ENCODE measurements at regions not wholly inside any gene's neighbourhood (a gene's known extent, or its start where the extent isn't known, plus 50 kb on each side); places are given as distances from the start of the nearest gene placed in this dataset.

DNA sequence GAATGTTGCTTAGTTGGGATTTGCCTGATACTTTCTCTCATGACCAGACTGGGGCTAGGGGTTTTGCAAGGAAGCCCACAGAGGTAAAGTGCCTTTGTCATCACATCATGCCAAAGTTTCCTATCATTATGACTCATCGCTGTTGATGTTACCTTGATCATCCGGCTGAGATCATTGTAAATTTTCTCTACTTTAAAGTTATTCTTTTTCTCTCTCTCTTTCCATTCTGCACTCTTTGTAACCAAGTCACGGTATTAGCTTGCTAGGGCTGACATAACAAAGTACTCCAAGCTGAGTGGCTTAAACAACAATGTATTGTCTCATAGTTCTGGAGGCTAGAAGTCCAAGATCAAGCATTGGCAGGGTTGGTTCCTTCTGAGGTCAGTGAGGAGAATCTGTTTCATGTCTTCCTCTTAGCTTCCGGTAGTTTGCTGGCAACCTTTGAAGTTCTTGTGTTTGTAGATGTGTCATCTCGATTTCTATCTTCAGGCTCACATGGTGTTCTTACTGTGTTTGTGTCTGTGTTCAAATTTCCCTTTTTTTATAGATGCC, 113.0 kb downstream of the DTHD1 start:
- Histone ChIP-seq H3K9me3 (no peaks in the 10 kb centered on the region), H3K36me3 (no peaks in the 10 kb centered on the region), H3K27me3 (no peaks in the 10 kb centered on the region), H3K27ac (no peak overlapping the region), H3K4me3 (replicated peaks in 1 of 3) (no peak overlapping the region), H3K4me1 (no peaks in the 10 kb centered on the region)
- intact Hi-C loops (cut with DNase I): no loop called here
- no peak for DNase-seq
- WGBS, 2 donors: 81 to 83% methylated on average over 5 of the region's 5 CpGs
- no peak for TF ChIP-seq POLR2A (IDR thresholded peaks at IDR 0.05)
- TF ChIP-seq, protein P1, sequence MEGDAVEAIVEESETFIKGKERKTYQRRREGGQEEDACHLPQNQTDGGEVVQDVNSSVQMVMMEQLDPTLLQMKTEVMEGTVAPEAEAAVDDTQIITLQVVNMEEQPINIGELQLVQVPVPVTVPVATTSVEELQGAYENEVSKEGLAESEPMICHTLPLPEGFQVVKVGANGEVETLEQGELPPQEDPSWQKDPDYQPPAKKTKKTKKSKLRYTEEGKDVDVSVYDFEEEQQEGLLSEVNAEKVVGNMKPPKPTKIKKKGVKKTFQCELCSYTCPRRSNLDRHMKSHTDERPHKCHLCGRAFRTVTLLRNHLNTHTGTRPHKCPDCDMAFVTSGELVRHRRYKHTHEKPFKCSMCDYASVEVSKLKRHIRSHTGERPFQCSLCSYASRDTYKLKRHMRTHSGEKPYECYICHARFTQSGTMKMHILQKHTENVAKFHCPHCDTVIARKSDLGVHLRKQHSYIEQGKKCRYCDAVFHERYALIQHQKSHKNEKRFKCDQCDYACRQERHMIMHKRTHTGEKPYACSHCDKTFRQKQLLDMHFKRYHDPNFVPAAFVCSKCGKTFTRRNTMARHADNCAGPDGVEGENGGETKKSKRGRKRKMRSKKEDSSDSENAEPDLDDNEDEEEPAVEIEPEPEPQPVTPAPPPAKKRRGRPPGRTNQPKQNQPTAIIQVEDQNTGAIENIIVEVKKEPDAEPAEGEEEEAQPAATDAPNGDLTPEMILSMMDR (IDR thresholded peaks at IDR 0.05): no peak

DNA sequence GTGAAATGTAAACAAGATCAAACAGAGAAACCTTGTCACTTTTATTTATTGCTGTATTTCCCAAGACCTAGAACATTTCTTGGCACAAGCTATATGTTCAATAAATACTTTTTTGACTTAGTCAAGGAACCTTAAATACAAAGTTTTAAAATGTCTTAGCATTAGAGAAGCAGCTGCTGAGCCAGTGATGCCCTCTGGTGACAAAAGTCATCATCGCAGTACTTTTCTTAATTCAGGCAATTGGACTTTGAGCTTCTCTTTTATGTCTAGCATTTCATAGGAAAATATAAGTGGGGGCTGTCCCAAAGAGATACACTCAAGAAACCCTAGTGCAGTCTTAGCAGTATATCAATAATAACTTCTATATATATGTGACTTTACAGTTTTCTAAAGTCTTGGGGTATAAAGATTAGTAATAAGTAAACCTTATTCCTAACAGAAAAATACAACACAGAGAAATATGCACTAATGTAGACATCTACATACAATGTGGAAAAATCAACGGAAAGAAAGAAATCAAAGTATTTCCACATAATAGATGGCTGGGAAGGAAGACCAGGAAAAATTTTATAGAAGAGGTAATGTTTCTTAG, 118.4 kb downstream of the DTHD1 start:
- Histone ChIP-seq H3K9me3 (no peaks in the 10 kb centered on the region), H3K36me3 (no peaks in the 10 kb centered on the region), H3K27ac (no peak overlapping the region), H3K27me3 (no peaks in the 10 kb centered on the region), H3K4me3 (replicated peaks in 1 of 3) (no peak overlapping the region), H3K4me1 (no peaks in the 10 kb centered on the region)
- peak; percentile 32 to 33 for DNase-seq
- WGBS, 2 donors: 23 to 25% methylated on average over 2 of the region's 2 CpGs
- intact Hi-C loops (cut with DNase I): loop anchor here (5.0 kb wide), 1 partner anchor 43 kb away; no protein-coding TSS in a partner anchor
- TF ChIP-seq, protein P1 (IDR thresholded peaks at IDR 0.05): peak in 5 of 6 experiments; percentile 50 to 82 (median 73)
- no peak for TF ChIP-seq POLR2A (IDR thresholded peaks at IDR 0.05)

DNA sequence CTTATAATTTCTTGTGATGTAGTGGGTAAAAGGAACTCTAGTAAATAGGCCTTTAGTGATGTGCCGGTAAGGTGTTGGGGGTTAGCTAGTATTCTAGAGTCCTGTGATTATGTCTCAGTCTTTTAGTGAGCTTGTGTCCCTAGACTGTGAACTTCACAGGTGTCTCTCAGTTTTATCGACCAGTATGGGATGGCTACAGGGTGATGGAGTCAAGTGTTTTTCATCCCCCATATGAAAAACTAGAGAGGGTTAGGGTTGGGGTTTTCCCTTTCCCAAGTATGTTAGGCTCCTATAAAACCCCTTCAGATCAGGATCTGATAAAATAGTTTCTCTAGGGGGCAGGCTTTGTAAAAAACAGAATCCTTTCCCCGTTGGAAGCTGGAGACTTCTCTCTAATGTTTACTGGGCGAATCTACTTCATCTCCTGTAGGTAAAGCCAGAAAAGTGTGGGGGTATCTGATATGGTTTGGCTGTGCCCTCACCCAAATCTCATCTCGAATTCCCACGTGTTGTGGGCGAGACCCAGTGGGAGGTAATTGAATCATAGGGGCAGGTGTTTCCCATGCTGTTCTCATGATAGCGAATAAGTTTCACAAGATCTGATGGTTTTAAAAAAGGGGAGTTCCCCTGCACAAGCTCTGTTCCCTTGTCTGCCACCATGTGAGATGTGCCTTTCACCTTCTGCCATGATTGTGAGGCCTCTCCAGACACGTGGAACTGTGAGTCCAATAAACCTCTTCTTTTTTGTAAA, 120.8 kb downstream of the DTHD1 start:
- WGBS, 2 donors: 84 to 87% methylated on average over 9 of the region's 9 CpGs
- DNase-seq: no peak
- no peak overlapping the region for H3K4me3 ChIP-seq (replicated peaks in 1 of 3)
- intact Hi-C loops (cut with DNase I): loop anchor here (5.0 kb wide), 1 partner anchor 45 kb away; no protein-coding TSS in a partner anchor
- H3K27ac ChIP-seq: no peak overlapping the region
- H3K4me1 ChIP-seq: no peaks in the 10 kb centered on the region
- no peaks in the 10 kb centered on the region for H3K9me3 ChIP-seq
- H3K27me3 ChIP-seq: no peaks in the 10 kb centered on the region
- no peak for TF ChIP-seq POLR2A (IDR thresholded peaks at IDR 0.05)
- TF ChIP-seq, protein P1 (IDR thresholded peaks at IDR 0.05): no peak
- no peaks in the 10 kb centered on the region for H3K36me3 ChIP-seq

DNA sequence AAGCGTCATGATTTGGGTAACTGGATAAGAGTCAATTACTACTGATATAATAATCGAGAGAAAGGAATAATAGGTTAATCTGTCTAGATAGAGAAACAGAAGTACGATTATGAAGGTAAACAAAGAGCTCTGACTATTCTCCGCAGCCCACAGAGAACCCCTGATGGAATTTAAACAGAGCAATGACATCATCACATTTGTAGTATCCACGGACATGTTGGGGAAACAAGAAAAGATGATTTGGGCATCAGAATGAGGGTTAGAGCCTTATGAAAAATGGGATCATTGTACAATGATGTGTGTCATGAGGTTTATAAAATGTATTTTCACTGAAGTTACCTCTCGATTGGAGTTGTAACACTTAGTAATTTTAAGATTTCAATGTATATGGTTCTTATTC, 129.9 kb downstream of the DTHD1 start:
- intact Hi-C loops (cut with DNase I): no loop called here
- no peaks in the 10 kb centered on the region for H3K4me1 ChIP-seq
- no peaks in the 10 kb centered on the region for H3K27me3 ChIP-seq
- no peak overlapping the region for H3K27ac ChIP-seq
- H3K4me3 ChIP-seq (replicated peaks in 1 of 3): no peak overlapping the region
- no peaks in the 10 kb centered on the region for H3K9me3 ChIP-seq
- DNase-seq: no peak
- no peaks in the 10 kb centered on the region for H3K36me3 ChIP-seq
- TF ChIP-seq POLR2A (IDR thresholded peaks at IDR 0.05): no peak
- TF ChIP-seq, protein P1 (IDR thresholded peaks at IDR 0.05): no peak
- 83 to 86% methylated on average over 6 of the region's 6 CpGs for WGBS, 2 donors

DNA sequence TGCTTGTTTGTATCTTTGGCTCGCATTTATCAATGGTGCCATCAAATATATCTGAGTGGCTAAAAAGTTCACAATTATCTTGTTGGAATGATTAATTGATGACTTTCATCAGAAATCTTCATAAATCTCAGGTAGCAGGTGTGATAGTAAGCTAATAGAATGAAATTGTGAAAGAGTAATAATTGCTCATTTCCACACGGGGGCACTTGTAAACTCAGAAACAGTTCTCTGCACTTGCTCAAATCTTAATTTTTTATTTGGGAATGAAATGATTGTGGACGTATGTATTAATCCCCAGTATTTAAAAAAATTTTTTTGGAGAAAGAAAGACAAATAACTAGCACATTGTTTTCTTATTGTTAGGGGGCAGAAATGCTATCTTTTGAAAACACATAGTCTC, 132.8 kb downstream of the DTHD1 start:
- 31 to 38% methylated on average over 3 of the region's 3 CpGs for WGBS, 2 donors
- Histone ChIP-seq H3K4me3 (replicated peaks in 1 of 3) (no peak overlapping the region), H3K9me3 (no peaks in the 10 kb centered on the region), H3K4me1 (no peaks in the 10 kb centered on the region), H3K27me3 (no peaks in the 10 kb centered on the region), H3K36me3 (no peaks in the 10 kb centered on the region), H3K27ac (no peak overlapping the region)
- intact Hi-C loops (cut with DNase I): no loop called here
- no peak for TF ChIP-seq POLR2A (IDR thresholded peaks at IDR 0.05)
- TF ChIP-seq, protein P1 (IDR thresholded peaks at IDR 0.05): peak in 3 of 6 experiments; percentile 13 to 33 (median 24)
- no peak for DNase-seq
